ENCODE measurements at regions not wholly inside any gene's neighbourhood (a gene's known extent, or its start where the extent isn't known, plus 50 kb on each side); places are given as distances from the start of the nearest gene placed in this dataset.

DNA sequence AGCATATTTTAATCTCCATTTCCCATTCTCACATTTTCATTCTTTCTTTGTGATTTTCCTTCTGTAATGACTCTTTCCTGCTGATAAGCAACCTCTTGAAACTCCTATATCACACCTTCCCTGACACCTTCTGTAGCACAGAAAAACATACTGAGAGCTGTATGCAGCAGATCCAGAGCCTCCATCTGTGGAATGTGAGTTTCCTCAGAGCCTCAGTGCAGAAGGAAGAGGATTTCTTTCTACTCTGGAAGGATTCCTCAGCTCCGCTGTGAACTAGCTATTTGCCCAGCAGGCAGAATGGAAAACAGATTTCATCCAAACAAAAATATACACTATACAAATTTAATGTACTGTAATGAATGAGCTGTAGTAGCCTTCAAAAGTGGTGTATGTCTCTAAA is 841.3 kb upstream of the ZWINT start:
- Histone ChIP-seq H3K9ac (ENCODE audit: low read length) (no peak overlapping the region), H3K4me1 (ENCODE audit: low read length) (no peaks in the 10 kb centered on the region), H2AFZ (ENCODE audit: low read length) (no peak overlapping the region), H3K9me3 (ENCODE audit: low read length) (peaks cover 25% of the 10 kb centered on the region), H4K20me1 (ENCODE audit: insufficient read depth, low read depth, low read length) (no peaks in the 10 kb centered on the region), H3K36me3 (ENCODE audit: insufficient read depth, low read length) (no peaks in the 10 kb centered on the region), H3K9me2 (replicated peaks; ENCODE audit: insufficient read depth, low read length) (no peaks in the 10 kb centered on the region), H3K79me2 (ENCODE audit: low read length) (no peaks in the 10 kb centered on the region), H3K4me3 (ENCODE audit: low read length) (no peak overlapping the region), H3K4me2 (ENCODE audit: low read depth, low read length, poor library complexity, severe bottlenecking) (no peak overlapping the region), H3K27me3 (ENCODE audit: low read length) (no peaks in the 10 kb centered on the region), H3K27ac (ENCODE audit: low read length) (no peak overlapping the region)
- no peak for DNase-seq

DNA sequence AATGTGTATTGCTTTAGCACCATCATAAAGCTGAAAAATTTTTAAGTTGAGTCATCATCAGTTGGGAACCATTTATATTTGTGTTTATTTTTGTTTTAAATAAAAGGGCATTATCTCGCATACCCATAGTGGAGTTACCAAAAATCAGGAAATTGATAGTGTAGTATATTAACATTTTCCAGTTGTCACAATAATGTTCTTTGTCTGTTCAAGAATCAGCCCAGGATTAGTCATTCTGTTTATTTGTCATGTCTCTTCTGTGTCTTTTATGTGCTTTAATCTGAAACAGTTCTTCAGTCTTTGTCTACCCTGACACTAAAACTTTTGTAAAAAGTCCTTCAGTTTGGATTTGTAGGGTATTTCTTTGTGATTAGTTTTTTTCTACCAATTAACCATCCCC is 827.8 kb upstream of the ZWINT start:
- no peaks in the 10 kb centered on the region for H3K36me3 ChIP-seq (ENCODE audit: insufficient read depth, low read length)
- no peaks in the 10 kb centered on the region for H3K4me1 ChIP-seq (ENCODE audit: low read length)
- H3K9me3 ChIP-seq (ENCODE audit: low read length): peaks cover 21% of the 10 kb centered on the region
- H4K20me1 ChIP-seq (ENCODE audit: insufficient read depth, low read depth, low read length): no peaks in the 10 kb centered on the region
- H2AFZ ChIP-seq (ENCODE audit: low read length): no peak overlapping the region
- H3K27ac ChIP-seq (ENCODE audit: low read length): no peak overlapping the region
- no peak overlapping the region for H3K9ac ChIP-seq (ENCODE audit: low read length)
- H3K4me2 ChIP-seq (ENCODE audit: low read depth, low read length, poor library complexity, severe bottlenecking): no peak overlapping the region
- no peak for DNase-seq
- no peaks in the 10 kb centered on the region for H3K9me2 ChIP-seq (replicated peaks; ENCODE audit: insufficient read depth, low read length)
- no peaks in the 10 kb centered on the region for H3K79me2 ChIP-seq (ENCODE audit: low read length)
- no peaks in the 10 kb centered on the region for H3K27me3 ChIP-seq (ENCODE audit: low read length)
- H3K4me3 ChIP-seq (ENCODE audit: low read length): no peak overlapping the region

- H3K9ac ChIP-seq (ENCODE audit: low read length): no peak overlapping the region
- no peak overlapping the region for H2AFZ ChIP-seq (ENCODE audit: low read length)
- no peak overlapping the region for H3K4me3 ChIP-seq (ENCODE audit: low read length)
- H3K27me3 ChIP-seq (ENCODE audit: low read length): no peaks in the 10 kb centered on the region
- H3K36me3 ChIP-seq (ENCODE audit: insufficient read depth, low read length): no peaks in the 10 kb centered on the region
- H3K9me3 ChIP-seq (ENCODE audit: low read length): peaks cover 26% of the 10 kb centered on the region
- no peak for DNase-seq
- no peaks in the 10 kb centered on the region for H3K79me2 ChIP-seq (ENCODE audit: low read length)
- no peaks in the 10 kb centered on the region for H3K9me2 ChIP-seq (replicated peaks; ENCODE audit: insufficient read depth, low read length)
- no peak overlapping the region for H3K4me2 ChIP-seq (ENCODE audit: low read depth, low read length, poor library complexity, severe bottlenecking)
- H3K4me1 ChIP-seq (ENCODE audit: low read length): no peaks in the 10 kb centered on the region
- H4K20me1 ChIP-seq (ENCODE audit: insufficient read depth, low read depth, low read length): no peaks in the 10 kb centered on the region
- no peak overlapping the region for H3K27ac ChIP-seq (ENCODE audit: low read length)
Measured at GRCh38 chr10:57186201-57186600, 825.1 kb upstream of the ZWINT start.

DNA sequence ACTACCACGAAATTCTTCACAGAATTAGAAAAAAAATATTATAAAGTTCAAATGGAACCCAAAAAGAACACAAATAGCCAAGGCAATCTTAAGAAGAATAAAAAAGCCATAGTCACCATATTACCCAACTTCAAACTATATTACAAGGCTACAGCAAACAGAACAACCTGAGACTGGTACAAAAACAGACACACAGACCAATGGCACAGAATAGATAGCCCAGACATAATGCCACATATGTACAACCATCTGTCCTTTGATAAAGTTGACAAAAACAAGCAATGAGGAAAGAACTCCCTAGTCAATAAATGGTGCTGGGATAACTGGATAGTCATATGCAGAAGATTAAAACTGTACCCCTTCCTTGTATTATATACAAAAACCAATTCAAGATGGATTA is 808.5 kb upstream of the ZWINT start:
- no peaks in the 10 kb centered on the region for H4K20me1 ChIP-seq (ENCODE audit: insufficient read depth, low read depth, low read length)
- no peaks in the 10 kb centered on the region for H3K4me1 ChIP-seq (ENCODE audit: low read length)
- H3K79me2 ChIP-seq (ENCODE audit: low read length): no peaks in the 10 kb centered on the region
- H3K4me2 ChIP-seq (ENCODE audit: low read depth, low read length, poor library complexity, severe bottlenecking): no peak overlapping the region
- no peak for DNase-seq
- peaks cover 16% of the 10 kb centered on the region for H3K9me3 ChIP-seq (ENCODE audit: low read length)
- H3K9me2 ChIP-seq (replicated peaks; ENCODE audit: insufficient read depth, low read length): no peaks in the 10 kb centered on the region
- H3K27me3 ChIP-seq (ENCODE audit: low read length): no peaks in the 10 kb centered on the region
- H3K9ac ChIP-seq (ENCODE audit: low read length): no peak overlapping the region
- no peaks in the 10 kb centered on the region for H3K36me3 ChIP-seq (ENCODE audit: insufficient read depth, low read length)
- H2AFZ ChIP-seq (ENCODE audit: low read length): no peak overlapping the region
- no peak overlapping the region for H3K4me3 ChIP-seq (ENCODE audit: low read length)
- no peak overlapping the region for H3K27ac ChIP-seq (ENCODE audit: low read length)

GRCh38 chr10:57168611-57169240 is 807.7 kb upstream of the ZWINT start:
- Histone ChIP-seq H3K4me1 (ENCODE audit: low read length) (no peaks in the 10 kb centered on the region), H3K36me3 (ENCODE audit: insufficient read depth, low read length) (no peaks in the 10 kb centered on the region), H3K9me2 (replicated peaks; ENCODE audit: insufficient read depth, low read length) (no peaks in the 10 kb centered on the region), H3K9ac (ENCODE audit: low read length) (no peak overlapping the region), H4K20me1 (ENCODE audit: insufficient read depth, low read depth, low read length) (no peaks in the 10 kb centered on the region), H3K27ac (ENCODE audit: low read length) (no peak overlapping the region), H3K4me3 (ENCODE audit: low read length) (no peak overlapping the region), H3K4me2 (ENCODE audit: low read depth, low read length, poor library complexity, severe bottlenecking) (no peak overlapping the region), H3K27me3 (ENCODE audit: low read length) (no peaks in the 10 kb centered on the region), H3K9me3 (ENCODE audit: low read length) (peaks cover 16% of the 10 kb centered on the region), H2AFZ (ENCODE audit: low read length) (no peak overlapping the region), H3K79me2 (ENCODE audit: low read length) (no peaks in the 10 kb centered on the region)
- no peak for DNase-seq

- Histone ChIP-seq H3K9me3 (ENCODE audit: low read length) (peaks cover 16% of the 10 kb centered on the region), H4K20me1 (ENCODE audit: insufficient read depth, low read depth, low read length) (no peaks in the 10 kb centered on the region), H3K9me2 (replicated peaks; ENCODE audit: insufficient read depth, low read length) (no peaks in the 10 kb centered on the region), H2AFZ (ENCODE audit: low read length) (no peak overlapping the region), H3K36me3 (ENCODE audit: insufficient read depth, low read length) (no peaks in the 10 kb centered on the region), H3K9ac (ENCODE audit: low read length) (no peak overlapping the region), H3K4me3 (ENCODE audit: low read length) (no peak overlapping the region), H3K4me1 (ENCODE audit: low read length) (no peaks in the 10 kb centered on the region), H3K79me2 (ENCODE audit: low read length) (no peaks in the 10 kb centered on the region), H3K27me3 (ENCODE audit: low read length) (no peaks in the 10 kb centered on the region), H3K27ac (ENCODE audit: low read length) (no peak overlapping the region), H3K4me2 (ENCODE audit: low read depth, low read length, poor library complexity, severe bottlenecking) (no peak overlapping the region)
- no peak for DNase-seq
Measured at GRCh38 chr10:57165671-57166070, 804.6 kb upstream of the ZWINT start.

DNA sequence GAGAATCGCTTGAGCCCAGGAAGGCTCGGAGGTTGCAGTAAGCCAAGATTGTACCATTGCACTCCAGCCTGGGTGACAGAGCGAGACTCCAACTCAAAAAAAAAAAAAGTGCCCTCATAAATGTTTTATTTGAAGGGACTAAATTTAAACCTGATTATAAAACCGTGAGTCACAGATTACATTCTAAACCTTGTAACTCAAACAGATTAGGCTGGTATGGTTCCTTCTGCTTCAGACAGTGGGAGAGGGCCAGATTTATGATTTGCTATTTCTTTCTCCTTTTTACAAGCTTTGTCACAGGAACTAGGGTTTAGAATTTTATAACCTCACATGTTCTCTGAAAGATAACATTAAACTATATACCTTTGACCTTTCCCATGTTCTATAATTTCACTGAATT is 801.2 kb upstream of the ZWINT start:
- Histone ChIP-seq H3K4me2 (ENCODE audit: low read depth, low read length, poor library complexity, severe bottlenecking) (no peak overlapping the region), H3K4me1 (ENCODE audit: low read length) (no peaks in the 10 kb centered on the region), H2AFZ (ENCODE audit: low read length) (no peak overlapping the region)

GRCh38 chr10:57161157-57161556 is 800.1 kb upstream of the ZWINT start:
- no peaks in the 10 kb centered on the region for H3K4me1 ChIP-seq (ENCODE audit: low read length)
- H3K9ac ChIP-seq (ENCODE audit: low read length): no peak overlapping the region
- no peak overlapping the region for H2AFZ ChIP-seq (ENCODE audit: low read length)
- peaks cover 18% of the 10 kb centered on the region for H3K9me3 ChIP-seq (ENCODE audit: low read length)
- H3K4me2 ChIP-seq (ENCODE audit: low read depth, low read length, poor library complexity, severe bottlenecking): no peak overlapping the region
- no peaks in the 10 kb centered on the region for H3K36me3 ChIP-seq (ENCODE audit: insufficient read depth, low read length)
- H4K20me1 ChIP-seq (ENCODE audit: insufficient read depth, low read depth, low read length): no peaks in the 10 kb centered on the region
- H3K27me3 ChIP-seq (ENCODE audit: low read length): no peaks in the 10 kb centered on the region
- no peak overlapping the region for H3K27ac ChIP-seq (ENCODE audit: low read length)
- no peaks in the 10 kb centered on the region for H3K9me2 ChIP-seq (replicated peaks; ENCODE audit: insufficient read depth, low read length)
- no peak overlapping the region for H3K4me3 ChIP-seq (ENCODE audit: low read length)
- no peak for DNase-seq
- H3K79me2 ChIP-seq (ENCODE audit: low read length): no peaks in the 10 kb centered on the region

More for the DNA sequence above, 801.2 kb upstream of the ZWINT start:
- no peaks in the 10 kb centered on the region for H4K20me1 ChIP-seq (ENCODE audit: insufficient read depth, low read depth, low read length)
- H3K9ac ChIP-seq (ENCODE audit: low read length): no peak overlapping the region
- no peak overlapping the region for H3K4me3 ChIP-seq (ENCODE audit: low read length)
- DNase-seq: no peak
- H3K27me3 ChIP-seq (ENCODE audit: low read length): no peaks in the 10 kb centered on the region
- H3K79me2 ChIP-seq (ENCODE audit: low read length): no peaks in the 10 kb centered on the region
- H3K9me3 ChIP-seq (ENCODE audit: low read length): peaks cover 17% of the 10 kb centered on the region
- no peak overlapping the region for H3K27ac ChIP-seq (ENCODE audit: low read length)
- H3K36me3 ChIP-seq (ENCODE audit: insufficient read depth, low read length): no peaks in the 10 kb centered on the region
- no peaks in the 10 kb centered on the region for H3K9me2 ChIP-seq (replicated peaks; ENCODE audit: insufficient read depth, low read length)

- H3K36me3 ChIP-seq (ENCODE audit: insufficient read depth, low read length): no peaks in the 10 kb centered on the region
- no peak for DNase-seq
- H3K9me2 ChIP-seq (replicated peaks; ENCODE audit: insufficient read depth, low read length): no peaks in the 10 kb centered on the region
- H4K20me1 ChIP-seq (ENCODE audit: insufficient read depth, low read depth, low read length): no peaks in the 10 kb centered on the region
- H2AFZ ChIP-seq (ENCODE audit: low read length): no peak overlapping the region
- H3K27me3 ChIP-seq (ENCODE audit: low read length): no peaks in the 10 kb centered on the region
- no peak overlapping the region for H3K4me2 ChIP-seq (ENCODE audit: low read depth, low read length, poor library complexity, severe bottlenecking)
- no peak overlapping the region for H3K27ac ChIP-seq (ENCODE audit: low read length)
- no peak overlapping the region for H3K4me3 ChIP-seq (ENCODE audit: low read length)
- no peaks in the 10 kb centered on the region for H3K79me2 ChIP-seq (ENCODE audit: low read length)
- H3K4me1 ChIP-seq (ENCODE audit: low read length): no peaks in the 10 kb centered on the region
- peaks cover 26% of the 10 kb centered on the region for H3K9me3 ChIP-seq (ENCODE audit: low read length)
- H3K9ac ChIP-seq (ENCODE audit: low read length): no peak overlapping the region
Measured at GRCh38 chr10:57145548-57145947, 784.5 kb upstream of the ZWINT start.
